ENCODE measurements at regions not wholly inside any gene's neighbourhood (a gene's known extent, or its start where the extent isn't known, plus 50 kb on each side); places are given as distances from the start of the nearest gene placed in this dataset.
"Not testable (repeated sequence)": the region's sequence is repeated elsewhere in the genome, so short reads cannot be mapped to it uniquely, and the experiment has no call there.

GRCh38 chr13:55977436-55977835 lies 1163.3 kb upstream of the PRR20A start:
- no peak for DNase-seq (ENCODE audit: low spot score)

GRCh38 chr13:55981381-55981780 lies 1159.3 kb upstream of the PRR20A start:
- no peak for DNase-seq (ENCODE audit: low spot score)

DNA sequence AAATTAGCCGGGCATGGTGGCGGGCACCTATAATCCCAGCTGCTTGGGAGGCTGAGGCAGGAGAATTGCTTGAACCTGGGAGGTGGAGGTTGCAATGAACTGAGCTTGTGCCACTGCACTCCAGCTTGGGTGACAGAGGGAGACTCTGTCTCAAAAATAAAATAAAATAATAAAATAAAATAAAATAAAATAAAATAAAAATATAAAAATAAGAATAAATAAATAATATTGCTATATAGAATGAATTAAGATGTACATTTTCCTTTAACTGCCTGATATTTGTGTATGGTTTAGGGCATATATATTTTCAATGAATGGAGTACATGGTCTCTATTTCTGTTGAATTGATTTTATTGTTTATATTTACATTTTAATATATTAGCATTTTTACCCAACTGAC lies 1156.7 kb upstream of the PRR20A start:
- not testable (repeated sequence) for DNase-seq (ENCODE audit: low spot score)

GRCh38 chr13:55990631-55991030 lies 1150.1 kb upstream of the PRR20A start:
- no peak for DNase-seq (ENCODE audit: low spot score)

GRCh38 chr13:55991666-55992065 lies 1149.1 kb upstream of the PRR20A start:
- no peak for DNase-seq (ENCODE audit: low spot score)

DNA sequence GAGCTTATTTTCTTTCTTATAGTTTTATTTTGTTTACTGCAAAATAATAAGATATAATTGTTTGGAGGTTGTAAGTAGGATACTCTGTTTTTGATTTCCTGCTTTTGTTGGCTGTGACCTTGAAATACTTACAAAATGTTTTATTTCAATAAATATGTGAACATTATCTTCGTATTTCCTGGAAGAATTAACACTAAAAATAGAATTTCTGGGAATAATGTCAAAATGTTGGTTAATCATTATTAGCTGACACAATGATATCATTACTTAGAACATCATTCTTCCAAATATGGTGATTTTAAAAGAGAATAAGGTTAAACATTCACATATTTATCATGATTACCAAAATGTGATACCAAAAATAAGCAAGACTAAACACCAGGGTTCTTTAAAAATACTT lies 1148.6 kb upstream of the PRR20A start:
- no peak for DNase-seq (ENCODE audit: low spot score)

- no peak for DNase-seq (ENCODE audit: low spot score)
Measured at GRCh38 chr13:55999709-56000108, 1141.0 kb upstream of the PRR20A start.

GRCh38 chr13:56009418-56009817 lies 1131.3 kb upstream of the PRR20A start:
- no peak for DNase-seq (ENCODE audit: low spot score)

GRCh38 chr13:56012644-56013043 lies 1128.1 kb upstream of the PRR20A start:
- no peak for DNase-seq (ENCODE audit: low spot score)

DNA sequence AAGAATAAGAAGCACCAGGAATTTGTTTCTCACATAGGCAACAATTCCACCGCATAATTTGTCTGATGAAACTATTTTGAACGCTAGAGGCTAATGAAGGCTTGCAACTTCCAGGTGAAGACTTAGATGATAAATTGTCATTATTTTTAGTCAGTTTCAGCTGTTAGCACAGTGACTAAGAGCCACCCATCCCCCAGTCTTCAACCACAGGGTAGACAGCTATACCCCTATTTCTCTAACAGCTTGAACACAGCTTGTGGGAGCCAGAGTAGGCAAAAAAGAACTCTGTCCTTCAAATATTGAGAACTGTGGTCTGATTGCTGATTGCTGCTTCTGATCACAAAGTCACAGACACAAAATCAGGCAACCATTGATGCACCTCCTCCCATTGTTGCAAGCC lies 1124.8 kb upstream of the PRR20A start:
- no peak for DNase-seq (ENCODE audit: low spot score)

DNA sequence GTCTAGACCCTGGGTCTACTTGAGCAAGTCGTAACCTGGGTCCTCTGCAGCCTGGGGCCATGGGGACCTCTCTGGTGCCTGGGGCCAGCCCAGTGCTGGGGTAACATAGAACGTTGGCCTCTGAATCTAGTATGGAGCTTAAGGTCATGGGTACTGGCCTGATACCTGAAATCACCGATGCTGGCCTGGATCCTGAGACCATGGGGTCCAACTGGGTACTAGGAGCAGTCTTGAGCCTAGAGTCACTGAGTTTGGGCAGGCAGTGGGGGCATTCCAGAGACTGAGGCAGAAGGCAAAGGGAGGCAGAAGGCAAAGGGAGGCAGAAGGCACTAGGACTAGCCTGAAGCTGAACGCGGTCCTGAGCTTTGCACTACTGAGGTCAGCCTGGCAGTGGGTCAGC lies 1121.1 kb upstream of the PRR20A start:
- DNase-seq (ENCODE audit: low spot score): no peak

DNA sequence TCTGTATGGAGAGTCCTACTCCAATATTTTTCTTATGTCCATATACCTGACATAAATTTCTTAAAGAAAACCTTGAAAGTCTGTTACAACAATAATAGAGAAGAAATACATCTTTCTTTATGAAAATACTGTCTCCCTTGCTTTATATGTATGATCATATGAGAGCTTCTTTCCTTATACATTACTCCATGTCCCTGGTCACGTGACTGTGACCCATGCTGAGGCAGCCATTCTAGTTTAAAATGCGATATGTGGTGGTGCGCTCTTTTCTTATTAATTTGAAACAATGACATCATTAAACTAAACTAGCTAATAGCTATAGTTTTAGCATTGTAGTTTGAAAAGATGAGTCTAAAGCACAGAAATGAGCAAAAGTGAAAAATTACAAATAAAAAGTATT lies 1120.3 kb upstream of the PRR20A start:
- no peak for DNase-seq (ENCODE audit: low spot score)

GRCh38 chr13:56039992-56040391 lies 1100.7 kb upstream of the PRR20A start:
- no peak for DNase-seq (ENCODE audit: low spot score)

- no peak for DNase-seq (ENCODE audit: low spot score)
Measured at GRCh38 chr13:56066321-56066720, 1074.4 kb upstream of the PRR20A start.

DNA sequence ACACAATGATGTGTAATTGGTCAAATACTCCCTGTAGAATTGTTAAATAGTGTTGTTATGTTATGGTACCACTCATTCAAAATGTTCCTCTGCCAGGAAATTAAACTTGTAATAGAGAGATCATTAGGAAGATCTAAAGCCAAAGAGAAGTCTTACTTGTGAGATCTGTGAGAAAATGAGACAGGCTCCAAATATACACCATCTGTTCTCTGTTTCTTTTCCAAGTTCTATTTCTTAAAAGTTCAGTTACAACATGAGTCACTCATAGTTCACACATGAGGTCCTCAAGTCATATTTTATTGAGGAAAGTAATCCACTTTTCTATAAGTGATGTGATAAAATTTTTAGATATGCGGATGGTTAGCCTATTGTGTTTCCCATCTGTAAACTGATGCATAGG lies 1038.1 kb upstream of the PRR20A start:
- DNase-seq (ENCODE audit: low spot score): no peak

DNA sequence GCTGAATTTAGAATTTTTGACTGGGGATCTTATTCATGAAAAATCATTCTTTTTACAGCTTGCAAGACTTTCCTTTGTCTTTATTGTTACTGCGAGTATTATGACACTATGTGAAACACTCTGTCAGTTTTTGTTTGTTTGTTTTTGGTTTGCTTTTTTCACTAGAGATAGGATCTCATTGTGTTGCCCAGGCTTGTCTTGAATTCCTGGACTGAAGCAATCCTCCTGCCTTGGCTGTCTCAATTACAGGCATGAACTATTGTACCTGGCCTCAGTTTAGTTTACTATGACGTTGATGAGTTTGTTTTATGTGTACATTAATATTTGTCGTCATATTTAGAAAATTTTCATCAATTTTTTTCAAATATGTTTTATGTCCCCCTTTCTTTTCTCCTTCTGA lies 1030.0 kb upstream of the PRR20A start:
- DNase-seq (ENCODE audit: low spot score): no peak

DNA sequence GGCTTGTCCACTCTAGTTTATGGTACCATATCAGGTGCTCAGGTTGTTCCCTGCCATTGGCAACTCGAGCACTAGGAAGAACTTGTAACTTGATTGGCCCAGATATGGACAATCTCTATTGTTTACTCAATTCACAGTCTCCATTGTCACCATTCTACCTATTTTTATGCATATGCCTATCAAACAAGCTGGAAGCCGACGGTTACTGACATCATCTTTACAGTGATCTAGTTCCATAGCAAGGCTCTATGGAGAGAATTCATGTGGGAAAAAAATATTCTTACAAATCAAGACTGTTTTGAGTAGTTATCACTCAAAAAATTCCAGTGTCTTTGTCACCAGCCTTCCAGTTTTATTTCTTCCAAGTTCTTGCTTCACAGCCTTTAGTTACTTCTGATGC lies 1006.2 kb upstream of the PRR20A start:
- no peak for DNase-seq (ENCODE audit: low spot score)

DNA sequence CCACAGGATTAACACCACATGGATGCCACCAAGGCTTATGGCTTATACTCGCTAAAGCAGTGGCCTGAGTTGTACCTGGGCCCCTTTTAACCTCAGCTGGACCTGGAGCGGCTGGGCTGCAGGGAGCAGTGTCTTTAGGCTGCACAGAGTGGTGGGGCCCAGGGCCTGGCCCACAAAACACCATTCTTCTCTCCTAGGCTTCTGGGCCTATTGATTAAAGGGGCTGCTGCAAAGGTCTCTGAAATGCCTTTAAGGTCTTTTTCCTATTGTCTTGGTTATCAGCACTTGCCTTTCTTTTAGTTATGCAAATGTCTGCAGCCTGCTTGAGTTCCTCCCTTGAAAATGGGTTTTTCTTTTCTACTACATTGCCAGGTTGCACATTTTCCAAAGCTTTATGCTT lies 973.9 kb upstream of the PRR20A start:
- DNase-seq (ENCODE audit: low spot score): no peak

- no peak for DNase-seq (ENCODE audit: low spot score)
Measured at GRCh38 chr13:56168581-56168980, 972.1 kb upstream of the PRR20A start.

DNA sequence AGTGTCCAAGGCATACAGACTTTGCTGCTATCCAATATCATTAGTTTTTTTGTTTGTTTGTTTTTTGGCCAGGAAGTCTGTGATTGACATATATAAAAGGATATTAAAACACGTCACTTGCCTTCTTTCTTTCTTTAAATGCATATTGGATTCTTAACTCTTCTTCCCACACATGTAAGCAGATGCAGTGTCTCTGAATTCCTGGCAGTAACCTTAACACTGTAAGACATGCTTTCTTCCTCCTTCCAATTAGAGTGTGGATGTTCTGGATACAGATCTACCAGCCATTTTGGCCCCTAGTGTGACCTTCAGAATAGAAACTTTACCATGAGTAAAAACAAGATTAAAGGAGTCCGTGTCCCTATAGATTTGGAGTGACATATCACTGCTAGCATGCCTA lies 967.4 kb upstream of the PRR20A start:
- DNase-seq (ENCODE audit: low spot score): no peak

- DNase-seq (ENCODE audit: low spot score): no peak
Measured at GRCh38 chr13:56182598-56182997, 958.1 kb upstream of the PRR20A start.

GRCh38 chr13:56187331-56187730 lies 953.4 kb upstream of the PRR20A start:
- no peak for DNase-seq (ENCODE audit: low spot score)

- DNase-seq (ENCODE audit: low spot score): not testable (repeated sequence)
Measured at GRCh38 chr13:56188582-56188981, 952.1 kb upstream of the PRR20A start.

DNA sequence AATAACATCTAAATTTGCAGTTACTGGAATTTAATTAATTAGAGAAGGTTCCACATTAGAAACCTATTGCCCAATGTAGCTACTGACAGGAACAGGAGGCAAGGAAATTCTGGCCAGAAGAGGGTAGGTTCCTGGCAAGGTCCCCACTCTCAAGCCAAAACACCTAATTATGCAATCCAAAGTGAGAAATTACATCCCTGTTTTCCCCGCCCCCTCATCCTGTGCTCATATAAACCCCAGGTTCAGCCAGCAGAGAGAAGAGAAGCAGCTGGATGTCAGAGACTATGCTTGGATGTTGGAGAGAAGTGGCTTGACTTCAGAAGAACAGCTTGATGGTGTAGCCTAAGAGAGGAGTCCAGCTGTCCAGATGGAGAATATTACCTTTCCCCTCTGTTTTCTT lies 951.3 kb upstream of the PRR20A start:
- no peak for DNase-seq (ENCODE audit: low spot score)

GRCh38 chr13:56189978-56190377 lies 950.7 kb upstream of the PRR20A start:
- no peak for DNase-seq (ENCODE audit: low spot score)

Measured in RKO (cell line).